Stimulated activated CD4-positive, alpha-beta T cell treated with anti-CD3 and anti-CD28 coated beads, Interleukin-2, amount 100 ng/mL, for 4 hours (primary cell): ENCODE measurements at regions not wholly inside any gene's neighbourhood (a gene's known extent, or its start where the extent isn't known, plus 50 kb on each side); places are given as distances from the start of the nearest gene placed in this dataset.

ENCODE experiments used
- DNase-seq: peaks from one replicate; pipeline ENCODE4 v3.0.0-alpha.2; 2020; ENCODE audit warnings: low read depth

GRCh38 chr14:66072190-66073084 is 413.7 kb upstream of the CCDC196 start:
- no peak for DNase-seq

GRCh38 chr14:66074537-66074936 is 411.6 kb upstream of the CCDC196 start:
- no peak for DNase-seq

GRCh38 chr14:66076176-66076575 is 410.0 kb upstream of the CCDC196 start:
- no peak for DNase-seq

GRCh38 chr14:66078006-66078405 is 408.2 kb upstream of the CCDC196 start:
- no peak for DNase-seq

- DNase-seq = no peak
Measured at GRCh38 chr14:66081594-66082376, 404.4 kb upstream of the CCDC196 start.

GRCh38 chr14:66085224-66085623 is 400.9 kb upstream of the CCDC196 start:
- DNase-seq = no peak

- DNase-seq = no peak
Measured at GRCh38 chr14:66085665-66086064, 400.5 kb upstream of the CCDC196 start.

GRCh38 chr14:66087231-66087630 is 398.9 kb upstream of the CCDC196 start:
- DNase-seq = no peak

- DNase-seq = no peak
Measured at GRCh38 chr14:66088656-66089055, 397.5 kb upstream of the CCDC196 start.

- no peak for DNase-seq
Measured at GRCh38 chr14:66092206-66092605, 394.0 kb upstream of the CCDC196 start.

- no peak for DNase-seq
Measured at GRCh38 chr14:66092748-66093147, 393.4 kb upstream of the CCDC196 start.

- no peak for DNase-seq
Measured at GRCh38 chr14:66094001-66094727, 392.0 kb upstream of the CCDC196 start.

GRCh38 chr14:66099451-66099850 is 386.7 kb upstream of the CCDC196 start:
- DNase-seq = no peak

- no peak for DNase-seq
Measured at GRCh38 chr14:66099931-66100330, 386.2 kb upstream of the CCDC196 start.

GRCh38 chr14:66101662-66102061 is 384.5 kb upstream of the CCDC196 start:
- no peak for DNase-seq

GRCh38 chr14:66104486-66104885 is 381.7 kb upstream of the CCDC196 start:
- no peak for DNase-seq

GRCh38 chr14:66105815-66106214 is 380.4 kb upstream of the CCDC196 start:
- no peak for DNase-seq

- no peak for DNase-seq
Measured at GRCh38 chr14:66109426-66109825, 376.7 kb upstream of the CCDC196 start.

- no peak for DNase-seq
Measured at GRCh38 chr14:66111891-66112290, 374.3 kb upstream of the CCDC196 start.

- DNase-seq = no peak
Measured at GRCh38 chr14:66114071-66114470, 372.1 kb upstream of the CCDC196 start.

- no peak for DNase-seq
Measured at GRCh38 chr14:66115740-66116502, 370.2 kb upstream of the CCDC196 start.

GRCh38 chr14:66116732-66117131 is 369.4 kb upstream of the CCDC196 start:
- DNase-seq = no peak
